ENCODE measurements at regions not wholly inside any gene's neighbourhood (a gene's known extent, or its start where the extent isn't known, plus 50 kb on each side); places are given as distances from the start of the nearest gene placed in this dataset.

GRCh38 chr7:45252857-45253256, 95.3 kb downstream of the RAMP3 start:
- H3K4me1 Mint-ChIP-seq (ENCODE audit: low read depth), result no peaks in the 10 kb centered on the region
- no peaks in the 10 kb centered on the region for H3K9me3 Mint-ChIP-seq
- DNase-seq (no peak), ATAC-seq (replicated peaks in 1 of 2) (no peak)
- H3K27ac Mint-ChIP-seq, result no peak overlapping the region
- peaks cover 30% of the 10 kb centered on the region for H3K27me3 Mint-ChIP-seq (ENCODE audit: low read depth)
- H3K36me3 Mint-ChIP-seq (ENCODE audit: insufficient read depth in 2 of 2), result no peaks in the 10 kb centered on the region
- H3K4me3 Mint-ChIP-seq, result no peak overlapping the region

- no peaks in the 10 kb centered on the region for H3K9me3 Mint-ChIP-seq
- peaks cover 34% of the 10 kb centered on the region for H3K27me3 Mint-ChIP-seq (ENCODE audit: low read depth)
- no peak for DNase-seq
- ATAC-seq (replicated peaks in 1 of 2), result no peak
- no peak overlapping the region for H3K4me3 Mint-ChIP-seq
- H3K27ac Mint-ChIP-seq, result no peak overlapping the region
- no peaks in the 10 kb centered on the region for H3K36me3 Mint-ChIP-seq (ENCODE audit: insufficient read depth in 2 of 2)
- H3K4me1 Mint-ChIP-seq (ENCODE audit: low read depth), result no peaks in the 10 kb centered on the region
Observed at GRCh38 chr7:45253368-45253767, 95.8 kb downstream of the RAMP3 start.

GRCh38 chr7:45255187-45255586, 97.6 kb downstream of the RAMP3 start:
- H3K36me3 Mint-ChIP-seq (ENCODE audit: insufficient read depth in 2 of 2), result no peaks in the 10 kb centered on the region
- DNase-seq (no peak), ATAC-seq (replicated peaks in 1 of 2) (no peak)
- H3K4me3 Mint-ChIP-seq, result no peak overlapping the region
- H3K9me3 Mint-ChIP-seq, result no peaks in the 10 kb centered on the region
- no peaks in the 10 kb centered on the region for H3K4me1 Mint-ChIP-seq (ENCODE audit: low read depth)
- H3K27ac Mint-ChIP-seq, result no peak overlapping the region
- peaks cover 43% of the 10 kb centered on the region for H3K27me3 Mint-ChIP-seq (ENCODE audit: low read depth)

- Mint-ChIP-seq H3K9me3 (no peaks in the 10 kb centered on the region), H3K36me3 (ENCODE audit: insufficient read depth in 2 of 2) (no peaks in the 10 kb centered on the region), H3K27ac (no peak overlapping the region), H3K4me1 (ENCODE audit: low read depth) (no peaks in the 10 kb centered on the region), H3K27me3 (ENCODE audit: low read depth) (peaks cover 43% of the 10 kb centered on the region), H3K4me3 (no peak overlapping the region)
- ATAC-seq (replicated peaks in 1 of 2) (no peak), DNase-seq (no peak)
Observed at GRCh38 chr7:45256309-45256708, 98.7 kb downstream of the RAMP3 start.

DNA sequence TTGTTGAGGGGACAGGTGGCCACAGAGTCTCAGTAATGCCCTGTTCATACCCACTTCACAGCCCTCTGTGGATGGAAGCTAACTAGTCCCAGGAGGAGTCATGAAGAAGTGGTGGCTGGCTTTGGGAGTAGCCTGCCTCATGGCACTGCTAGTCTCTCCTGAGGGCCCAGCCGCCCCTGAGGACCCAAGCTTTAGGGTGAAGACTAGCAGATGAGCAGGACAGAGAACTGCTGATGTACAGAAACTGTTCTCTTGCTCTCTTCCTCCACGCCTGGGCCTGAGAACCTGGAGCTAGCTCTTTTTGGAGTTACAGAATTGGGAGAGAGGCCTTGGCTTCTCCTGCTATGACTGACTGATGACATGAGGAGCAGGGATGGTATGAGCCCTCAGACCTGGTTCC, 99.2 kb downstream of the RAMP3 start:
- Mint-ChIP-seq H3K4me1 (ENCODE audit: low read depth) (no peaks in the 10 kb centered on the region), H3K4me3 (no peak overlapping the region), H3K27ac (no peak overlapping the region), H3K27me3 (ENCODE audit: low read depth) (peaks cover 43% of the 10 kb centered on the region), H3K36me3 (ENCODE audit: insufficient read depth in 2 of 2) (no peaks in the 10 kb centered on the region), H3K9me3 (no peaks in the 10 kb centered on the region)
- DNase-seq (no peak), ATAC-seq (replicated peaks in 1 of 2) (no peak)

GRCh38 chr7:45257284-45257683, 99.7 kb downstream of the RAMP3 start:
- H3K36me3 Mint-ChIP-seq (ENCODE audit: insufficient read depth in 2 of 2), result no peaks in the 10 kb centered on the region
- H3K4me1 Mint-ChIP-seq (ENCODE audit: low read depth), result no peaks in the 10 kb centered on the region
- ATAC-seq (replicated peaks in 1 of 2) (no peak), DNase-seq (no peak)
- no peak overlapping the region for H3K4me3 Mint-ChIP-seq
- no peak overlapping the region for H3K27ac Mint-ChIP-seq
- H3K9me3 Mint-ChIP-seq, result no peaks in the 10 kb centered on the region
- peaks cover 43% of the 10 kb centered on the region for H3K27me3 Mint-ChIP-seq (ENCODE audit: low read depth)

GRCh38 chr7:45258533-45259226, 101.1 kb downstream of the RAMP3 start:
- H3K4me3 Mint-ChIP-seq, result no peak overlapping the region
- H3K9me3 Mint-ChIP-seq, result no peaks in the 10 kb centered on the region
- H3K36me3 Mint-ChIP-seq (ENCODE audit: insufficient read depth in 2 of 2), result no peaks in the 10 kb centered on the region
- ATAC-seq (replicated peaks in 1 of 2), result no peak
- H3K4me1 Mint-ChIP-seq (ENCODE audit: low read depth), result no peaks in the 10 kb centered on the region
- no peak for DNase-seq
- no peak overlapping the region for H3K27ac Mint-ChIP-seq
- H3K27me3 Mint-ChIP-seq (ENCODE audit: low read depth), result peaks cover 31% of the 10 kb centered on the region

- H3K9me3 Mint-ChIP-seq, result no peaks in the 10 kb centered on the region
- no peak for ATAC-seq (replicated peaks in 1 of 2)
Observed at GRCh38 chr7:45259227-45259596, 101.6 kb downstream of the RAMP3 start.

DNA sequence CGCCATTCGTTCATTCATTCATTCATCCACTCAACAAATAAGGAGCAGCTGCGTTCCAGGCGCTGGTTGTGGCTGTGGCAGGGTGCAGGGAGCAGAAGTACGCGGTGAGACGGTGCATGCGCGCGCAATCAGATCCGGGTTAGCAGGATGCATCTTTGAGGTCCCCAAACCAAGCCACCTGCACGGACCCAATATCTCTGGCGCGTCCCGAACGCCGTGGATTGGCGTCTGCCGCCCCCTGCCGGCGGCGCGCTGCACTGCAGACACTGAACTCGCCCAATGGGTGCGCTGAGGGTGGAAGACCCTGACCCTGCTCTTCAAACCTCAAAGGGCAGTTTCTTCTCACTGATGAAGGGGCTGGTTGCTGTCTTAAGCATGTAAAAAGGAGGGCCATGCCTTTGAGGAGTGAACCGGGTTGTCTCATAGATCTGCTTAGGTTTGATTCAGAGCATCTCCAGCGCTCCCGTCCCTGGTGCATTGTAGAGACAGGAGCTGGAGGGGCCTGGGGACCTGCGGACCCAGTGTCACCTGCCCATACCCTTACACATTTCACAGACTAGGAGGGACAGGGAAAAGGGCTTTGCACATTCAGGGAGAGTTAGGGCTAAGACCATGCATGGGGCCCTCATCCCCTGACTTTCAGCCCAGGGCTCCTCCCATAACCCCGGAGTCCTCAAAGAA, 102.5 kb downstream of the RAMP3 start:
- Mint-ChIP-seq H3K36me3 (ENCODE audit: insufficient read depth in 2 of 2) (no peaks in the 10 kb centered on the region), H3K9me3 (no peaks in the 10 kb centered on the region), H3K4me3 (no peak overlapping the region), H3K27me3 (ENCODE audit: low read depth) (peaks cover 27% of the 10 kb centered on the region), H3K27ac (no peak overlapping the region), H3K4me1 (ENCODE audit: low read depth) (no peaks in the 10 kb centered on the region)
- ATAC-seq (replicated peaks in 1 of 2), result peak; percentile 76 to 81
- peak; percentile 73 to 84 for DNase-seq

More at GRCh38 chr7:45259227-45259596, 101.6 kb downstream of the RAMP3 start:
- Mint-ChIP-seq H3K4me1 (ENCODE audit: low read depth) (no peaks in the 10 kb centered on the region), H3K4me3 (no peak overlapping the region), H3K27me3 (ENCODE audit: low read depth) (peaks cover 31% of the 10 kb centered on the region), H3K36me3 (ENCODE audit: insufficient read depth in 2 of 2) (no peaks in the 10 kb centered on the region), H3K27ac (no peak overlapping the region)
- no peak for DNase-seq

GRCh38 chr7:45267262-45267661, 109.7 kb downstream of the RAMP3 start:
- no peak overlapping the region for H3K27ac Mint-ChIP-seq
- H3K4me1 Mint-ChIP-seq (ENCODE audit: low read depth), result no peaks in the 10 kb centered on the region
- ATAC-seq (replicated peaks in 1 of 2) (no peak), DNase-seq (no peak)
- H3K9me3 Mint-ChIP-seq, result no peaks in the 10 kb centered on the region
- peaks cover 14% of the 10 kb centered on the region for H3K27me3 Mint-ChIP-seq (ENCODE audit: low read depth)
- H3K36me3 Mint-ChIP-seq (ENCODE audit: insufficient read depth in 2 of 2), result no peaks in the 10 kb centered on the region
- H3K4me3 Mint-ChIP-seq, result no peak overlapping the region

- Mint-ChIP-seq H3K4me1 (ENCODE audit: low read depth) (no peaks in the 10 kb centered on the region), H3K4me3 (no peak overlapping the region), H3K27me3 (ENCODE audit: low read depth) (peaks cover 14% of the 10 kb centered on the region), H3K36me3 (ENCODE audit: insufficient read depth in 2 of 2) (no peaks in the 10 kb centered on the region), H3K27ac (no peak overlapping the region), H3K9me3 (peaks cover 0 to 2% of the 10 kb centered on the region in 2 donors)
- DNase-seq, result no peak
- ATAC-seq (replicated peaks in 1 of 2), result no peak
Observed at GRCh38 chr7:45268013-45268412, 110.4 kb downstream of the RAMP3 start.

- H3K4me3 Mint-ChIP-seq, result no peak overlapping the region
- H3K27me3 Mint-ChIP-seq (ENCODE audit: low read depth), result peaks cover 14% of the 10 kb centered on the region
- no peaks in the 10 kb centered on the region for H3K4me1 Mint-ChIP-seq (ENCODE audit: low read depth)
- no peaks in the 10 kb centered on the region for H3K36me3 Mint-ChIP-seq (ENCODE audit: insufficient read depth in 2 of 2)
- no peak for ATAC-seq (replicated peaks in 1 of 2)
- H3K9me3 Mint-ChIP-seq, result peaks cover 0 to 2% of the 10 kb centered on the region in 2 donors
- no peak overlapping the region for H3K27ac Mint-ChIP-seq
- DNase-seq, result no peak
Observed at GRCh38 chr7:45269192-45269591, 111.6 kb downstream of the RAMP3 start.

- Mint-ChIP-seq H3K27ac (no peak overlapping the region), H3K9me3 (peaks cover 0 to 4% of the 10 kb centered on the region in 2 donors), H3K4me1 (ENCODE audit: low read depth) (no peaks in the 10 kb centered on the region), H3K4me3 (no peak overlapping the region), H3K36me3 (ENCODE audit: insufficient read depth in 2 of 2) (peaks cover 0 to 2% of the 10 kb centered on the region in 2 donors), H3K27me3 (ENCODE audit: low read depth) (peaks cover 50% of the 10 kb centered on the region)
- no peak for DNase-seq
- no peak for ATAC-seq (replicated peaks in 1 of 2)
Observed at GRCh38 chr7:45278763-45279398, 121.3 kb downstream of the RAMP3 start.

Measured in activated T-cell treated with anti-CD3 and anti-CD28 coated beads, Interleukin-2, amount 50 U/mL, for 72 hours (primary cell).